ENCODE measurements at regions not wholly inside any gene's neighbourhood (a gene's known extent, or its start where the extent isn't known, plus 50 kb on each side); places are given as distances from the start of the nearest gene placed in this dataset.

GRCh38 chr14:73771848-73772638, 57.9 kb upstream of the PNMA1 start:
- intact Hi-C loops (cut with DNase I), result no loop called here
- Histone ChIP-seq H3K27ac (peak overlapping the region; percentile 18 to 77 (median 56)), H3K4me1 (replicated peaks in 1 of 2) (peaks cover 30 to 74% of the 10 kb centered on the region in 2 donors), H3K9me3 (replicated peaks in 1 of 3) (no peaks in the 10 kb centered on the region), H3K36me3 (replicated peaks in 1 of 2) (no peaks in the 10 kb centered on the region), H3K4me3 (no peak overlapping the region), H3K27me3 (no peaks in the 10 kb centered on the region)
- TF ChIP-seq CTCF (IDR thresholded peaks at IDR 0.05), result no peak
- TF ChIP-seq POLR2A (IDR thresholded peaks at IDR 0.05), result peak in 1 of 2 donors; percentile 26
- peak; percentile 41 to 85 (median 80) for DNase-seq
- 4 to 16% (median 6%) methylated on average over 4 to 7 of the region's 7 CpGs for WGBS, 4 donors

GRCh38 chr14:73770977-73771847, 57.0 kb upstream of the PNMA1 start:
- no peak overlapping the region for H3K4me3 ChIP-seq
- no peak for TF ChIP-seq POLR2A (IDR thresholded peaks at IDR 0.05)
- TF ChIP-seq CTCF (IDR thresholded peaks at IDR 0.05), result no peak
- intact Hi-C loops (cut with DNase I), result no loop called here
- no peaks in the 10 kb centered on the region for H3K9me3 ChIP-seq (replicated peaks in 1 of 3)
- H3K27me3 ChIP-seq, result no peaks in the 10 kb centered on the region
- H3K36me3 ChIP-seq (replicated peaks in 1 of 2), result no peaks in the 10 kb centered on the region
- H3K4me1 ChIP-seq (replicated peaks in 1 of 2), result peaks cover 30 to 78% of the 10 kb centered on the region in 2 donors
- 66 to 81% (median 75%) methylated on average over 11 to 18 of the region's 18 CpGs for WGBS, 4 donors
- H3K27ac ChIP-seq, result peak overlapping the region; percentile 18 to 77 (median 56)
- peak in 1 of 7 donors; percentile 20 for DNase-seq

- Histone ChIP-seq H3K4me1 (replicated peaks in 1 of 2) (peaks cover 42 to 82% of the 10 kb centered on the region in 2 donors), H3K36me3 (replicated peaks in 1 of 2) (no peaks in the 10 kb centered on the region), H3K9me3 (replicated peaks in 1 of 3) (no peaks in the 10 kb centered on the region), H3K27me3 (no peaks in the 10 kb centered on the region), H3K4me3 (no peak overlapping the region), H3K27ac (no peak overlapping the region)
- intact Hi-C loops (cut with DNase I), result no loop called here
- WGBS, 4 donors, result 87 to 91% (median 89%) methylated on average over 4 of the region's 4 CpGs
- TF ChIP-seq CTCF (IDR thresholded peaks at IDR 0.05), result no peak
- TF ChIP-seq POLR2A (IDR thresholded peaks at IDR 0.05), result no peak
- no peak for DNase-seq
Observed at GRCh38 chr14:73768107-73768506, 53.9 kb upstream of the PNMA1 start.

Data from adrenal gland (tissue), 9 donors.